Endothelial cell of umbilical vein (primary cell): ENCODE measurements at regions not wholly inside any gene's neighbourhood (a gene's known extent, or its start where the extent isn't known, plus 50 kb on each side); places are given as distances from the start of the nearest gene placed in this dataset.

Source experiments
- BruUV-seq: library from RNA; stranded (reverse); fragments of 400-500 nt; replicated peaks from 2 replicates; lab custom pipeline; 2021; lab: Mats Ljungman, UMichigan
- CTCF ChIA-PET: fragments of 300-600, 350-600 bp; sonication (Branson Sonifier 250); formaldehyde crosslinking; loops from one replicate; lab custom pipeline; 2021; ENCODE audit warnings: antibody characterized with exemption, inconsistent platforms; lab: Charles Lee
- POLR2A ChIA-PET: fragments of 300-600, 350-600 bp; sonication (Branson Sonifier 250); formaldehyde crosslinking; loops from one replicate; lab custom pipeline; 2021; ENCODE audit warnings: antibody characterized with exemption, inconsistent platforms; lab: Charles Lee
- DNase-seq: peaks from one replicate; pipeline ENCODE4 v3.0.0-alpha.2; 2011; ENCODE audit warnings: low read depth, low spot score
- FAIRE-seq: peaks from 2 replicates; lab custom pipeline; 2011; peaks lifted over from hg19 to GRCh38; lab: Jason Lieb, UNC
- H2AFZ ChIP-seq: 2 replicates; pipeline ENCODE4 v1.6.0; 2012; ENCODE audit warnings: low read depth, low read length, control low read depth, inconsistent platforms
- H3K27ac ChIP-seq: 2 replicates; pipeline ENCODE4 v1.5.1; 2011; ENCODE audit warnings: low read depth, mild to moderate bottlenecking, control low read depth, low read length, moderate library complexity; ENCODE audit not compliant: insufficient read depth
- H3K27me3 ChIP-seq, 2 experiments: 2 replicates each; pipeline versions ENCODE4 v1.6.0 to v1.6.1; 2011; ENCODE audit warnings: low read length in 2 of 2, mixed read lengths in 1 of 2; ENCODE audit not compliant: control insufficient read depth in 2 of 2, insufficient read depth in 2 of 2
- H3K36me3 ChIP-seq, 2 experiments: 2 replicates in 1 of 2; 3 replicates in 1 of 2; pipeline ENCODE4 v1.5.1; 2011; ENCODE audit warnings: low read length in 2 of 2, mild to moderate bottlenecking in 1 of 2, moderate library complexity in 1 of 2; ENCODE audit not compliant: control insufficient read depth in 2 of 2, insufficient read depth in 2 of 2; ENCODE audit errors: extremely low read depth in 1 of 2
- H3K4me1 ChIP-seq: 3 replicates; pipeline ENCODE4 v1.5.1; 2011; ENCODE audit warnings: mild to moderate bottlenecking, low read length; ENCODE audit not compliant: control insufficient read depth, insufficient read depth; ENCODE audit errors: extremely low read depth
- H3K4me2 ChIP-seq: 2 replicates; pipeline ENCODE4 v1.6.1; 2011; ENCODE audit warnings: low read length, control low read depth, mixed read lengths; ENCODE audit not compliant: insufficient read depth
- H3K4me3 ChIP-seq, 3 experiments: fragments of 200-600 bp in 1 of 3; sonication (generic), shearing (Covaris generic) in 1 of 3; replicated peaks in 1 of 3; 2 replicates each; pipeline ENCODE4 v1.5.1; 2011 to 2016; ENCODE audit warnings: control low read depth in 3 of 3, low read length in 3 of 3, mild to moderate bottlenecking in 2 of 3, inconsistent platforms in 1 of 3, low read depth in 1 of 3, moderate library complexity in 1 of 3; ENCODE audit not compliant: insufficient read depth in 1 of 3
- H3K79me2 ChIP-seq: 2 replicates; pipeline ENCODE4 v1.6.0; 2012; ENCODE audit warnings: low read length, inconsistent platforms; ENCODE audit not compliant: control insufficient read depth, insufficient read depth
- H3K9ac ChIP-seq: replicated peaks from 2 replicates; pipeline ENCODE3; 2011; ENCODE audit warnings: low read length, control low read depth; ENCODE audit not compliant: insufficient read depth; ENCODE audit errors: extremely low read depth
- H3K9me1 ChIP-seq: replicated peaks from 3 replicates; pipeline ENCODE4 v1.6.0; 2011; ENCODE audit warnings: mild to moderate bottlenecking, low read length; ENCODE audit not compliant: control insufficient read depth, insufficient read depth; ENCODE audit errors: extremely low read depth
- H3K9me3 ChIP-seq: replicated peaks from 2 replicates; pipeline ENCODE4 v1.5.1; 2012; ENCODE audit warnings: low read length, inconsistent platforms; ENCODE audit not compliant: control insufficient read depth, insufficient read depth
- H4K20me1 ChIP-seq: replicated peaks from 2 replicates; pipeline ENCODE3; 2011; ENCODE audit warnings: mild to moderate bottlenecking, low read length; ENCODE audit not compliant: control insufficient read depth, insufficient read depth; ENCODE audit errors: extremely low read depth
- EZH2 ChIP-seq: IDR thresholded peaks from 2 replicates; pipeline ENCODE4 v1.6.1; 2012; ENCODE audit warnings: borderline replicate concordance, low read depth, mild to moderate bottlenecking, moderate library complexity, low read length, inconsistent platforms; ENCODE audit not compliant: severe bottlenecking
- FOS ChIP-seq: IDR thresholded peaks from 2 replicates; pipeline ENCODE4 v1.6.1; 2011; ENCODE audit warnings: mild to moderate bottlenecking, low read length, moderate library complexity, borderline replicate concordance; ENCODE audit not compliant: insufficient read depth
- GATA2 ChIP-seq: IDR thresholded peaks from 2 replicates; pipeline ENCODE4 v1.7.0; 2011; ENCODE audit warnings: low read depth, mild to moderate bottlenecking, moderate library complexity, mixed read lengths, low read length; ENCODE audit not compliant: insufficient read length, insufficient read depth
- JUN ChIP-seq: IDR thresholded peaks from 2 replicates; pipeline ENCODE4 v1.6.1; 2011; ENCODE audit warnings: borderline replicate concordance, low read depth; ENCODE audit not compliant: insufficient read length, insufficient read depth
- MYC ChIP-seq: IDR thresholded peaks from one replicate; pipeline ENCODE4 v1.6.1; 2011; ENCODE audit warnings: mild to moderate bottlenecking, low read depth, low read length
- POLR2A ChIP-seq: IDR thresholded peaks from 2 replicates; pipeline ENCODE4 v1.6.1; 2012; ENCODE audit warnings: low read depth, mild to moderate bottlenecking, control low read depth, low read length
- POLR2AphosphoS5 ChIP-seq: IDR thresholded peaks from 2 replicates; pipeline ENCODE4 v1.6.1; 2012; ENCODE audit warnings: low read depth, mild to moderate bottlenecking, control low read depth, low read length, moderate library complexity; ENCODE audit not compliant: insufficient read depth
- dilution Hi-C: fragments of 300-500 bp; cut with MboI; formaldehyde crosslinking; loops from one replicate; pipeline ENCODE4 v1.15.0; 2019; ENCODE audit warnings: low sequenced_read_pairs; ENCODE audit not compliant: extremely low pct_ligation_motif_present
- intact Hi-C: fragments of 100-400 bp; cut with micrococcal nuclease; formaldehyde crosslinking; loops from one replicate; pipeline ENCODE4 v1.10.0; 2022
- TF ChIP-seq, protein P1 (sequence below): IDR thresholded peaks from 2 replicates; pipeline ENCODE4 v1.6.1; 2011; ENCODE audit not compliant: insufficient read depth, insufficient read length
- TF ChIP-seq, protein P2 (sequence below), 2 donors: IDR thresholded peaks; 1 replicate in 1 of 2; 2 replicates in 1 of 2; pipeline ENCODE4 v1.5.1; 2011; ENCODE audit warnings: low read length in 2 of 2, mild to moderate bottlenecking in 2 of 2, moderate library complexity in 2 of 2, control low read depth in 1 of 2, inconsistent platforms in 1 of 2, low read depth in 1 of 2; ENCODE audit not compliant: insufficient read depth in 1 of 2; ENCODE audit errors: extremely low read depth in 1 of 2

- Histone ChIP-seq H3K9me1 (no peaks in the 10 kb centered on the region), H3K4me1 (no peaks in the 10 kb centered on the region), H3K9ac (no peak overlapping the region), H3K36me3 (no peaks in the 10 kb centered on the region), H3K9me3 (no peaks in the 10 kb centered on the region), H3K27me3 (no peaks in the 10 kb centered on the region), H3K4me2 (no peak overlapping the region), H4K20me1 (no peaks in the 10 kb centered on the region), H3K27ac (no peak overlapping the region), H3K79me2 (no peaks in the 10 kb centered on the region), H3K4me3 (no peak overlapping the region), H2AFZ (no peak overlapping the region)
- CTCF ChIA-PET: interaction anchor here (0.6 kb wide), 1 partner anchor 17 kb away, joined by 4 read pairs; no protein-coding TSS in a partner anchor
- BruUV-seq: no TSS peak
- dilution Hi-C loops: no loop called here
- DNase-seq (no peak), FAIRE-seq (no peak)
- POLR2A ChIA-PET: no interaction called here
- intact Hi-C loops: no loop called here
- TF ChIP-seq GATA2 (no peak), MYC (no peak), JUN (no peak), POLR2A (no peak), FOS (no peak), EZH2 (no peak), POLR2AphosphoS5 (no peak)
- TF ChIP-seq, protein P1, sequence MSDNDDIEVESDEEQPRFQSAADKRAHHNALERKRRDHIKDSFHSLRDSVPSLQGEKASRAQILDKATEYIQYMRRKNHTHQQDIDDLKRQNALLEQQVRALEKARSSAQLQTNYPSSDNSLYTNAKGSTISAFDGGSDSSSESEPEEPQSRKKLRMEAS: no peak
- TF ChIP-seq, protein P2, sequence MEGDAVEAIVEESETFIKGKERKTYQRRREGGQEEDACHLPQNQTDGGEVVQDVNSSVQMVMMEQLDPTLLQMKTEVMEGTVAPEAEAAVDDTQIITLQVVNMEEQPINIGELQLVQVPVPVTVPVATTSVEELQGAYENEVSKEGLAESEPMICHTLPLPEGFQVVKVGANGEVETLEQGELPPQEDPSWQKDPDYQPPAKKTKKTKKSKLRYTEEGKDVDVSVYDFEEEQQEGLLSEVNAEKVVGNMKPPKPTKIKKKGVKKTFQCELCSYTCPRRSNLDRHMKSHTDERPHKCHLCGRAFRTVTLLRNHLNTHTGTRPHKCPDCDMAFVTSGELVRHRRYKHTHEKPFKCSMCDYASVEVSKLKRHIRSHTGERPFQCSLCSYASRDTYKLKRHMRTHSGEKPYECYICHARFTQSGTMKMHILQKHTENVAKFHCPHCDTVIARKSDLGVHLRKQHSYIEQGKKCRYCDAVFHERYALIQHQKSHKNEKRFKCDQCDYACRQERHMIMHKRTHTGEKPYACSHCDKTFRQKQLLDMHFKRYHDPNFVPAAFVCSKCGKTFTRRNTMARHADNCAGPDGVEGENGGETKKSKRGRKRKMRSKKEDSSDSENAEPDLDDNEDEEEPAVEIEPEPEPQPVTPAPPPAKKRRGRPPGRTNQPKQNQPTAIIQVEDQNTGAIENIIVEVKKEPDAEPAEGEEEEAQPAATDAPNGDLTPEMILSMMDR (IDR thresholded peaks at IDR 0.05; ENCODE audit: extremely low read depth in 1 of 2, insufficient read depth in 1 of 2, low read depth in 1 of 2, low read length in 2 of 2): no peak
Observed at GRCh38 chr2:41417511-41417910, 630.3 kb upstream of the PKDCC start.
